GM23338 (cell line): ENCODE measurements at regions not wholly inside any gene's neighbourhood (a gene's known extent, or its start where the extent isn't known, plus 50 kb on each side); places are given as distances from the start of the nearest gene placed in this dataset.

Experiments used
- ATAC-seq: fragments of 200-7000 bp; cut with Tn5 transposase; 3 replicates; pipeline ENCODE4 v1.9.1; 2020
- DNase-seq: peaks from one replicate; pipeline ENCODE4 v3.0.0-alpha.2; 2015; ENCODE audit warnings: low spot score
- H2AFZ ChIP-seq: fragments of 200-600 bp; sonication (generic); 2 replicates; pipeline ENCODE4 v1.8.0; 2016; ENCODE audit warnings: antibody characterized with exemption, mild to moderate bottlenecking, moderate library complexity
- H3F3A ChIP-seq: fragments of 200-600 bp; sonication (generic); replicated peaks from 2 replicates; pipeline ENCODE4 v1.8.0; 2017; ENCODE audit warnings: antibody characterized with exemption, mixed run types, low read depth
- H3K27ac ChIP-seq: fragments of 200-600 bp; sonication (generic); 2 replicates; pipeline ENCODE4 v1.6.1; 2016; ENCODE audit warnings: low read depth
- H3K27me3 ChIP-seq: fragments of 200-600 bp; sonication (generic); 2 replicates; pipeline ENCODE4 v1.8.0; 2016; ENCODE audit warnings: mild to moderate bottlenecking, mixed run types, moderate library complexity; ENCODE audit not compliant: insufficient read depth
- H3K36me3 ChIP-seq: fragments of 200-600 bp; sonication (generic); 2 replicates; pipeline ENCODE4 v1.8.0; 2016; ENCODE audit warnings: mild to moderate bottlenecking; ENCODE audit not compliant: insufficient read depth
- H3K4me1 ChIP-seq: fragments of 200-600 bp; sonication (generic); 2 replicates; pipeline ENCODE4 v1.8.0; 2016; ENCODE audit warnings: mild to moderate bottlenecking, moderate library complexity; ENCODE audit not compliant: insufficient read depth
- H3K4me2 ChIP-seq: fragments of 200-600 bp; sonication (generic); 2 replicates; pipeline ENCODE4 v1.7.1; 2017; ENCODE audit warnings: mixed run types
- H3K4me3 ChIP-seq: fragments of 200-600 bp; sonication (generic); 2 replicates; pipeline ENCODE4 v1.6.1; 2016; ENCODE audit warnings: mixed run types
- H3K79me2 ChIP-seq: fragments of 200-600 bp; sonication (generic); replicated peaks from 2 replicates; pipeline ENCODE4 v1.8.0; 2017; ENCODE audit warnings: mild to moderate bottlenecking; ENCODE audit not compliant: insufficient read depth
- H3K9me2 ChIP-seq: fragments of 200-600 bp; sonication (generic); 2 replicates; pipeline ENCODE4 v1.8.0; 2017; ENCODE audit not compliant: insufficient read depth
- H4K20me1 ChIP-seq: fragments of 200-600 bp; sonication (generic); replicated peaks from 2 replicates; pipeline ENCODE4 v1.8.0; 2017; ENCODE audit warnings: mild to moderate bottlenecking; ENCODE audit not compliant: insufficient read depth
- H3K27ac Mint-ChIP-seq: 2 replicates; pipeline ENCODE4 v1.8.0; 2020; ENCODE audit warnings: inconsistent platforms, mild to moderate bottlenecking, moderate library complexity, mixed read lengths
- H3K27me3 Mint-ChIP-seq: 3 replicates; pipeline ENCODE4 v1.8.0; 2022; ENCODE audit warnings: low read depth, mild to moderate bottlenecking, moderate library complexity, mixed read lengths, inconsistent platforms; ENCODE audit not compliant: insufficient read depth, poor library complexity
- H3K36me3 Mint-ChIP-seq: 3 replicates; pipeline ENCODE4 v1.8.0; 2021; ENCODE audit warnings: low read depth, mild to moderate bottlenecking, inconsistent platforms, moderate library complexity, mixed read lengths
- H3K4me1 Mint-ChIP-seq: 3 replicates; pipeline ENCODE4 v1.8.0; 2020; ENCODE audit warnings: mild to moderate bottlenecking, inconsistent platforms, mixed read lengths
- H3K4me3 Mint-ChIP-seq: 3 replicates; pipeline ENCODE4 v1.8.0; 2021; ENCODE audit warnings: moderate library complexity, mild to moderate bottlenecking, inconsistent platforms, mixed read lengths
- H3K9me3 Mint-ChIP-seq: 3 replicates; pipeline ENCODE4 v1.8.0; 2020; ENCODE audit warnings: moderate library complexity, mild to moderate bottlenecking, inconsistent platforms, mixed read lengths
- CREB1 ChIP-seq: fragments of 250-450 bp; sonication (Bioruptor Pico); IDR thresholded peaks from 2 replicates; pipeline ENCODE4 v1.5.0; 2020; ENCODE audit warnings: low read depth, mild to moderate bottlenecking, moderate library complexity
- EZH2 ChIP-seq: fragments of 200-600 bp; sonication (generic); IDR thresholded peaks from one replicate; pipeline ENCODE4 v1.8.0; 2017; ENCODE audit warnings: antibody characterized with exemption, mild to moderate bottlenecking, low read depth; ENCODE audit not compliant: unreplicated experiment
- EZH2phosphoT487 ChIP-seq: fragments of 200-600 bp; sonication (generic); IDR thresholded peaks from one replicate; pipeline ENCODE4 v1.8.1; 2018; ENCODE audit warnings: antibody characterized with exemption; ENCODE audit not compliant: unreplicated experiment
- JUNB ChIP-seq: IDR thresholded peaks from one replicate; pipeline ENCODE4 v1.6.1; 2016; ENCODE audit warnings: antibody characterized with exemption; ENCODE audit not compliant: unreplicated experiment
- NANOG ChIP-seq: IDR thresholded peaks from 2 replicates; pipeline ENCODE4 v1.6.1; 2016; ENCODE audit warnings: antibody characterized with exemption, borderline replicate concordance
- POLR2AphosphoS5 ChIP-seq: IDR thresholded peaks from 2 replicates; pipeline ENCODE4 v1.6.1; 2016; ENCODE audit warnings: antibody characterized with exemption, low read depth
- STAT1 ChIP-seq: IDR thresholded peaks from one replicate; pipeline ENCODE4 v1.6.1; 2016; ENCODE audit warnings: antibody characterized with exemption; ENCODE audit not compliant: unreplicated experiment
- ZNF114 ChIP-seq: fragments of 250-450 bp; sonication (Bioruptor Pico); IDR thresholded peaks from 2 replicates; pipeline ENCODE4 v1.5.0; 2020; ENCODE audit warnings: mild to moderate bottlenecking, moderate library complexity
- ZNF331 ChIP-seq: fragments of 250-450 bp; sonication (Bioruptor Pico); IDR thresholded peaks from 2 replicates; pipeline ENCODE4 v1.5.0; 2020; ENCODE audit warnings: low read depth, mild to moderate bottlenecking, moderate library complexity
- TF ChIP-seq, protein P1 (sequence below): IDR thresholded peaks from one replicate; pipeline ENCODE4 v1.6.1; 2018; ENCODE audit warnings: antibody characterized with exemption; ENCODE audit not compliant: unreplicated experiment
- TF ChIP-seq, protein P2 (sequence below): fragments of 250-450 bp; sonication (Bioruptor Pico); IDR thresholded peaks from 2 replicates; pipeline ENCODE4 v1.5.0; 2020; ENCODE audit warnings: mild to moderate bottlenecking, moderate library complexity
- TF ChIP-seq, protein P3 (sequence below), 2 experiments: fragments of 200-600 bp in 1 of 2; sonication (generic) in 1 of 2; conservative IDR thresholded peaks; 2 replicates each; pipeline versions ENCODE4 v1.5.1 to v1.6.1; 2016 to 2017; ENCODE audit warnings: antibody characterized with exemption in 2 of 2, low read depth in 2 of 2, mild to moderate bottlenecking in 2 of 2, moderate library complexity in 1 of 2
- TF ChIP-seq, protein P4 (sequence below): IDR thresholded peaks from 2 replicates; pipeline ENCODE4 v1.6.1; 2016; ENCODE audit warnings: antibody characterized with exemption

DNA sequence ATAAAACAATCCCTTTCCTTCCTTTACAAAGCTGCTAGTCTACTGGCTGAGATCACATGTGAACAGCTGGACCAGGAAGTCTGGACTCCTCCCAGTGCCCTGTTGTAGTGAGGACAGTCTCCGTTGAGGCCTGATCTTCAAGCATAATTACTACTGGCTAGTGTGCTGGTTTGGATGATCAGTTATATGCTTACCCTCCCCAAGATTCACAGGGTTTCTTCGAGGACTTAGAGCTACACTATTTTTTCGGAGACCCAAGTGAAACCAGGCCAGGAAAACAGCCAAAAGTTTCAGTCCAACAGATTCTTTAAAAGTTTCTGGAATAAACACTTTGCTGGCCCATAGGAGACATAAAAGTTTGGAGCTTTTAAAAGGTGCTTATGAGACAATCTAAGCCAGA, 194.9 kb upstream of the CDH11 start:
- no peak overlapping the region for H2AFZ ChIP-seq
- no peaks in the 10 kb centered on the region for H3K79me2 ChIP-seq
- no peak for ATAC-seq
- peaks cover 3% of the 10 kb centered on the region; the same call in 1 of the 3 replicates for H3K36me3 Mint-ChIP-seq
- peaks cover 2% of the 10 kb centered on the region for H3K27me3 Mint-ChIP-seq
- peaks cover 24% of the 10 kb centered on the region for H3K4me1 ChIP-seq
- H3K27me3 ChIP-seq: no peaks in the 10 kb centered on the region
- no peak overlapping the region for H3K27ac Mint-ChIP-seq
- no peak overlapping the region for H3K4me3 Mint-ChIP-seq
- TF ChIP-seq EZH2phosphoT487 (no peak), STAT1 (no peak), CREB1 (CRISPR knock-in tag) (no peak), ZNF331 (CRISPR knock-in tag) (no peak), ZNF114 (CRISPR knock-in tag) (no peak), POLR2AphosphoS5 (no peak), EZH2 (no peak), NANOG (no peak), JUNB (no peak)
- TF ChIP-seq, protein P1, sequence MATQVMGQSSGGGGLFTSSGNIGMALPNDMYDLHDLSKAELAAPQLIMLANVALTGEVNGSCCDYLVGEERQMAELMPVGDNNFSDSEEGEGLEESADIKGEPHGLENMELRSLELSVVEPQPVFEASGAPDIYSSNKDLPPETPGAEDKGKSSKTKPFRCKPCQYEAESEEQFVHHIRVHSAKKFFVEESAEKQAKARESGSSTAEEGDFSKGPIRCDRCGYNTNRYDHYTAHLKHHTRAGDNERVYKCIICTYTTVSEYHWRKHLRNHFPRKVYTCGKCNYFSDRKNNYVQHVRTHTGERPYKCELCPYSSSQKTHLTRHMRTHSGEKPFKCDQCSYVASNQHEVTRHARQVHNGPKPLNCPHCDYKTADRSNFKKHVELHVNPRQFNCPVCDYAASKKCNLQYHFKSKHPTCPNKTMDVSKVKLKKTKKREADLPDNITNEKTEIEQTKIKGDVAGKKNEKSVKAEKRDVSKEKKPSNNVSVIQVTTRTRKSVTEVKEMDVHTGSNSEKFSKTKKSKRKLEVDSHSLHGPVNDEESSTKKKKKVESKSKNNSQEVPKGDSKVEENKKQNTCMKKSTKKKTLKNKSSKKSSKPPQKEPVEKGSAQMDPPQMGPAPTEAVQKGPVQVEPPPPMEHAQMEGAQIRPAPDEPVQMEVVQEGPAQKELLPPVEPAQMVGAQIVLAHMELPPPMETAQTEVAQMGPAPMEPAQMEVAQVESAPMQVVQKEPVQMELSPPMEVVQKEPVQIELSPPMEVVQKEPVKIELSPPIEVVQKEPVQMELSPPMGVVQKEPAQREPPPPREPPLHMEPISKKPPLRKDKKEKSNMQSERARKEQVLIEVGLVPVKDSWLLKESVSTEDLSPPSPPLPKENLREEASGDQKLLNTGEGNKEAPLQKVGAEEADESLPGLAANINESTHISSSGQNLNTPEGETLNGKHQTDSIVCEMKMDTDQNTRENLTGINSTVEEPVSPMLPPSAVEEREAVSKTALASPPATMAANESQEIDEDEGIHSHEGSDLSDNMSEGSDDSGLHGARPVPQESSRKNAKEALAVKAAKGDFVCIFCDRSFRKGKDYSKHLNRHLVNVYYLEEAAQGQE: no peak
- TF ChIP-seq, protein P2, sequence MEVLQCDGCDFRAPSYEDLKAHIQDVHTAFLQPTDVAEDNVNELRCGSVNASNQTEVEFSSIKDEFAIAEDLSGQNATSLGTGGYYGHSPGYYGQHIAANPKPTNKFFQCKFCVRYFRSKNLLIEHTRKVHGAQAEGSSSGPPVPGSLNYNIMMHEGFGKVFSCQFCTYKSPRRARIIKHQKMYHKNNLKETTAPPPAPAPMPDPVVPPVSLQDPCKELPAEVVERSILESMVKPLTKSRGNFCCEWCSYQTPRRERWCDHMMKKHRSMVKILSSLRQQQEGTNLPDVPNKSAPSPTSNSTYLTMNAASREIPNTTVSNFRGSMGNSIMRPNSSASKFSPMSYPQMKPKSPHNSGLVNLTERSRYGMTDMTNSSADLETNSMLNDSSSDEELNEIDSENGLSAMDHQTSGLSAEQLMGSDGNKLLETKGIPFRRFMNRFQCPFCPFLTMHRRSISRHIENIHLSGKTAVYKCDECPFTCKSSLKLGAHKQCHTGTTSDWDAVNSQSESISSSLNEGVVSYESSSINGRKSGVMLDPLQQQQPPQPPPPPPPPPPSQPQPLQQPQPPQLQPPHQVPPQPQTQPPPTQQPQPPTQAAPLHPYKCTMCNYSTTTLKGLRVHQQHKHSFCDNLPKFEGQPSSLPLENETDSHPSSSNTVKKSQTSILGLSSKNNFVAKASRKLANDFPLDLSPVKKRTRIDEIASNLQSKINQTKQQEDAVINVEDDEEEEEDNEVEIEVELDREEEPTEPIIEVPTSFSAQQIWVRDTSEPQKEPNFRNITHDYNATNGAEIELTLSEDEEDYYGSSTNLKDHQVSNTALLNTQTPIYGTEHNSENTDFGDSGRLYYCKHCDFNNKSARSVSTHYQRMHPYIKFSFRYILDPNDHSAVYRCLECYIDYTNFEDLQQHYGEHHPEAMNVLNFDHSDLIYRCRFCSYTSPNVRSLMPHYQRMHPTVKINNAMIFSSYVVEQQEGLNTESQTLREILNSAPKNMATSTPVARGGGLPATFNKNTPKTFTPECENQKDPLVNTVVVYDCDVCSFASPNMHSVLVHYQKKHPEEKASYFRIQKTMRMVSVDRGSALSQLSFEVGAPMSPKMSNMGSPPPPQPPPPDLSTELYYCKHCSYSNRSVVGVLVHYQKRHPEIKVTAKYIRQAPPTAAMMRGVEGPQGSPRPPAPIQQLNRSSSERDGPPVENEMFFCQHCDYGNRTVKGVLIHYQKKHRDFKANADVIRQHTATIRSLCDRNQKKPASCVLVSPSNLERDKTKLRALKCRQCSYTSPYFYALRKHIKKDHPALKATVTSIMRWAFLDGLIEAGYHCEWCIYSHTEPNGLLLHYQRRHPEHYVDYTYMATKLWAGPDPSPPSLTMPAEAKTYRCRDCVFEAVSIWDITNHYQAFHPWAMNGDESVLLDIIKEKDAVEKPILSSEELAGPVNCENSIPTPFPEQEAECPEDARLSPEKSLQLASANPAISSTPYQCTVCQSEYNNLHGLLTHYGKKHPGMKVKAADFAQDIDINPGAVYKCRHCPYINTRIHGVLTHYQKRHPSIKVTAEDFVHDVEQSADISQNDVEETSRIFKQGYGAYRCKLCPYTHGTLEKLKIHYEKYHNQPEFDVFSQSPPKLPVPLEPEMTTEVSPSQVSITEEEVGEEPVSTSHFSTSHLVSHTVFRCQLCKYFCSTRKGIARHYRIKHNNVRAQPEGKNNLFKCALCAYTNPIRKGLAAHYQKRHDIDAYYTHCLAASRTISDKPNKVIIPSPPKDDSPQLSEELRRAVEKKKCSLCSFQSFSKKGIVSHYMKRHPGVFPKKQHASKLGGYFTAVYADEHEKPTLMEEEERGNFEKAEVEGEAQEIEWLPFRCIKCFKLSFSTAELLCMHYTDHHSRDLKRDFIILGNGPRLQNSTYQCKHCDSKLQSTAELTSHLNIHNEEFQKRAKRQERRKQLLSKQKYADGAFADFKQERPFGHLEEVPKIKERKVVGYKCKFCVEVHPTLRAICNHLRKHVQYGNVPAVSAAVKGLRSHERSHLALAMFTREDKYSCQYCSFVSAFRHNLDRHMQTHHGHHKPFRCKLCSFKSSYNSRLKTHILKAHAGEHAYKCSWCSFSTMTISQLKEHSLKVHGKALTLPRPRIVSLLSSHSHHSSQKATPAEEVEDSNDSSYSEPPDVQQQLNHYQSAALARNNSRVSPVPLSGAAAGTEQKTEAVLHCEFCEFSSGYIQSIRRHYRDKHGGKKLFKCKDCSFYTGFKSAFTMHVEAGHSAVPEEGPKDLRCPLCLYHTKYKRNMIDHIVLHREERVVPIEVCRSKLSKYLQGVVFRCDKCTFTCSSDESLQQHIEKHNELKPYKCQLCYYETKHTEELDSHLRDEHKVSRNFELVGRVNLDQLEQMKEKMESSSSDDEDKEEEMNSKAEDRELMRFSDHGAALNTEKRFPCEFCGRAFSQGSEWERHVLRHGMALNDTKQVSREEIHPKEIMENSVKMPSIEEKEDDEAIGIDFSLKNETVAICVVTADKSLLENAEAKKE (CRISPR knock-in tag): no peak
- TF ChIP-seq, protein P3, sequence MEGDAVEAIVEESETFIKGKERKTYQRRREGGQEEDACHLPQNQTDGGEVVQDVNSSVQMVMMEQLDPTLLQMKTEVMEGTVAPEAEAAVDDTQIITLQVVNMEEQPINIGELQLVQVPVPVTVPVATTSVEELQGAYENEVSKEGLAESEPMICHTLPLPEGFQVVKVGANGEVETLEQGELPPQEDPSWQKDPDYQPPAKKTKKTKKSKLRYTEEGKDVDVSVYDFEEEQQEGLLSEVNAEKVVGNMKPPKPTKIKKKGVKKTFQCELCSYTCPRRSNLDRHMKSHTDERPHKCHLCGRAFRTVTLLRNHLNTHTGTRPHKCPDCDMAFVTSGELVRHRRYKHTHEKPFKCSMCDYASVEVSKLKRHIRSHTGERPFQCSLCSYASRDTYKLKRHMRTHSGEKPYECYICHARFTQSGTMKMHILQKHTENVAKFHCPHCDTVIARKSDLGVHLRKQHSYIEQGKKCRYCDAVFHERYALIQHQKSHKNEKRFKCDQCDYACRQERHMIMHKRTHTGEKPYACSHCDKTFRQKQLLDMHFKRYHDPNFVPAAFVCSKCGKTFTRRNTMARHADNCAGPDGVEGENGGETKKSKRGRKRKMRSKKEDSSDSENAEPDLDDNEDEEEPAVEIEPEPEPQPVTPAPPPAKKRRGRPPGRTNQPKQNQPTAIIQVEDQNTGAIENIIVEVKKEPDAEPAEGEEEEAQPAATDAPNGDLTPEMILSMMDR (conservative IDR thresholded peaks at IDR 0.05; ENCODE audit: low read depth in 2 of 2): no peak
- TF ChIP-seq, protein P4, sequence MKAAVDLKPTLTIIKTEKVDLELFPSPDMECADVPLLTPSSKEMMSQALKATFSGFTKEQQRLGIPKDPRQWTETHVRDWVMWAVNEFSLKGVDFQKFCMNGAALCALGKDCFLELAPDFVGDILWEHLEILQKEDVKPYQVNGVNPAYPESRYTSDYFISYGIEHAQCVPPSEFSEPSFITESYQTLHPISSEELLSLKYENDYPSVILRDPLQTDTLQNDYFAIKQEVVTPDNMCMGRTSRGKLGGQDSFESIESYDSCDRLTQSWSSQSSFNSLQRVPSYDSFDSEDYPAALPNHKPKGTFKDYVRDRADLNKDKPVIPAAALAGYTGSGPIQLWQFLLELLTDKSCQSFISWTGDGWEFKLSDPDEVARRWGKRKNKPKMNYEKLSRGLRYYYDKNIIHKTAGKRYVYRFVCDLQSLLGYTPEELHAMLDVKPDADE: no peak
- H3F3A ChIP-seq: peaks cover 6% of the 10 kb centered on the region
- no peaks in the 10 kb centered on the region for H3K36me3 ChIP-seq
- no peak overlapping the region for H3K27ac ChIP-seq
- H4K20me1 ChIP-seq: no peaks in the 10 kb centered on the region
- no peak overlapping the region for H3K4me2 ChIP-seq
- H3K9me3 Mint-ChIP-seq: 0 out of 3 replicates have a peak, but pooled peaks cover 3% of the 10 kb centered on the region
- DNase-seq: no peak
- H3K4me3 ChIP-seq: no peak overlapping the region
- H3K9me2 ChIP-seq: no peaks in the 10 kb centered on the region
- H3K4me1 Mint-ChIP-seq: peaks cover 23% of the 10 kb centered on the region
